Sigmoid colon (tissue), 6 donors: ENCODE measurements at regions not wholly inside any gene's neighbourhood (a gene's known extent, or its start where the extent isn't known, plus 50 kb on each side); places are given as distances from the start of the nearest gene placed in this dataset.

Experiments
- DNase-seq: peaks from one replicate; pipeline ENCODE4 v3.0.0-alpha.2; 2019
- H3K27ac ChIP-seq, 4 donors: fragments of 200-600 bp; sonication (generic); one replicate each; pipeline ENCODE4 v1.5.1; 2016 to 2019; ENCODE audit warnings: mild to moderate bottlenecking in 1 of 4
- H3K27me3 ChIP-seq, 3 donors: fragments of 200-600 bp; sonication (generic); one replicate each; pipeline ENCODE4 v1.5.1; 2019; ENCODE audit warnings: mild to moderate bottlenecking in 1 of 3
- H3K36me3 ChIP-seq, 4 donors: fragments of 200-600 bp; sonication (generic); one replicate each; pipeline ENCODE4 v1.5.1; 2016 to 2019
- H3K4me1 ChIP-seq, 4 donors: fragments of 200-600 bp; sonication (generic); one replicate each; pipeline ENCODE4 v1.5.1; 2017 to 2019
- H3K4me3 ChIP-seq, 4 donors: fragments of 200-600 bp; sonication (generic); one replicate each; pipeline ENCODE4 v1.5.1; 2017 to 2019; ENCODE audit warnings: mild to moderate bottlenecking in 2 of 4, moderate library complexity in 1 of 4
- H3K9me3 ChIP-seq, 4 donors: fragments of 200-600 bp in 3 of 4; sonication (generic) in 3 of 4; one replicate each; pipeline versions ENCODE4 v1.5.1 to v1.6.1; 2013 to 2019
- EP300 ChIP-seq, 4 donors: sonication (generic); formaldehyde crosslinking; IDR thresholded peaks; one replicate each; pipeline ENCODE4 v1.6.1; 2017; ENCODE audit warnings: antibody characterized with exemption in 4 of 4
- POLR2A ChIP-seq, 2 donors: fragments of 450-650 bp; IDR thresholded peaks; one replicate each; pipeline ENCODE4 v1.6.1; 2016; ENCODE audit warnings: antibody characterized with exemption in 2 of 2, mild to moderate bottlenecking in 2 of 2, moderate library complexity in 2 of 2
- POLR2AphosphoS5 ChIP-seq, 4 donors: sonication (generic); formaldehyde crosslinking; IDR thresholded peaks; one replicate each; pipeline ENCODE4 v1.6.1; 2017; ENCODE audit warnings: antibody characterized with exemption in 4 of 4
- WGBS, 2 donors: extraction: QIAGEN DNeasy Blood & Tissue Kit; methylation state at CpG; one replicate each; pipeline ENCODE4 v1.1.7; 2013; 5-methylcytosine and 5-hydroxymethylcytosine counted together
- intact Hi-C: fragments of 100-400 bp; cut with DNase I; formaldehyde crosslinking; loops from one replicate; pipeline ENCODE4 v1.15.1; 2023
- TF ChIP-seq, protein P1 (sequence below), 4 experiments: fragments of 450-650 bp in 3 of 4; fragments of 200-600 bp in 1 of 4; IDR thresholded peaks; one replicate each; pipeline ENCODE4 v1.5.1; 2016 to 2019; ENCODE audit warnings: antibody characterized with exemption in 4 of 4, mild to moderate bottlenecking in 3 of 4, moderate library complexity in 2 of 4
- donor health status: healthy with polysubstance abuse.
- donor health status: healthy.

GRCh38 chr4:179662522-179662921, 2220.3 kb upstream of the AGA start:
- no peaks in the 10 kb centered on the region for H3K4me1 ChIP-seq
- no peak for DNase-seq
- peaks cover 0 to 3% (median 0%) of the 10 kb centered on the region in 4 donors for H3K9me3 ChIP-seq
- H3K36me3 ChIP-seq = no peaks in the 10 kb centered on the region
- no peaks in the 10 kb centered on the region for H3K27me3 ChIP-seq
- TF ChIP-seq, protein P1, sequence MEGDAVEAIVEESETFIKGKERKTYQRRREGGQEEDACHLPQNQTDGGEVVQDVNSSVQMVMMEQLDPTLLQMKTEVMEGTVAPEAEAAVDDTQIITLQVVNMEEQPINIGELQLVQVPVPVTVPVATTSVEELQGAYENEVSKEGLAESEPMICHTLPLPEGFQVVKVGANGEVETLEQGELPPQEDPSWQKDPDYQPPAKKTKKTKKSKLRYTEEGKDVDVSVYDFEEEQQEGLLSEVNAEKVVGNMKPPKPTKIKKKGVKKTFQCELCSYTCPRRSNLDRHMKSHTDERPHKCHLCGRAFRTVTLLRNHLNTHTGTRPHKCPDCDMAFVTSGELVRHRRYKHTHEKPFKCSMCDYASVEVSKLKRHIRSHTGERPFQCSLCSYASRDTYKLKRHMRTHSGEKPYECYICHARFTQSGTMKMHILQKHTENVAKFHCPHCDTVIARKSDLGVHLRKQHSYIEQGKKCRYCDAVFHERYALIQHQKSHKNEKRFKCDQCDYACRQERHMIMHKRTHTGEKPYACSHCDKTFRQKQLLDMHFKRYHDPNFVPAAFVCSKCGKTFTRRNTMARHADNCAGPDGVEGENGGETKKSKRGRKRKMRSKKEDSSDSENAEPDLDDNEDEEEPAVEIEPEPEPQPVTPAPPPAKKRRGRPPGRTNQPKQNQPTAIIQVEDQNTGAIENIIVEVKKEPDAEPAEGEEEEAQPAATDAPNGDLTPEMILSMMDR (IDR thresholded peaks at IDR 0.05) = no peak
- TF ChIP-seq EP300 (IDR thresholded peaks at IDR 0.05) (no peak), POLR2AphosphoS5 (IDR thresholded peaks at IDR 0.05) (no peak), POLR2A (IDR thresholded peaks at IDR 0.05) (no peak)
- H3K4me3 ChIP-seq = no peak overlapping the region
- H3K27ac ChIP-seq = no peak overlapping the region
- intact Hi-C loops = no loop called here

DNA sequence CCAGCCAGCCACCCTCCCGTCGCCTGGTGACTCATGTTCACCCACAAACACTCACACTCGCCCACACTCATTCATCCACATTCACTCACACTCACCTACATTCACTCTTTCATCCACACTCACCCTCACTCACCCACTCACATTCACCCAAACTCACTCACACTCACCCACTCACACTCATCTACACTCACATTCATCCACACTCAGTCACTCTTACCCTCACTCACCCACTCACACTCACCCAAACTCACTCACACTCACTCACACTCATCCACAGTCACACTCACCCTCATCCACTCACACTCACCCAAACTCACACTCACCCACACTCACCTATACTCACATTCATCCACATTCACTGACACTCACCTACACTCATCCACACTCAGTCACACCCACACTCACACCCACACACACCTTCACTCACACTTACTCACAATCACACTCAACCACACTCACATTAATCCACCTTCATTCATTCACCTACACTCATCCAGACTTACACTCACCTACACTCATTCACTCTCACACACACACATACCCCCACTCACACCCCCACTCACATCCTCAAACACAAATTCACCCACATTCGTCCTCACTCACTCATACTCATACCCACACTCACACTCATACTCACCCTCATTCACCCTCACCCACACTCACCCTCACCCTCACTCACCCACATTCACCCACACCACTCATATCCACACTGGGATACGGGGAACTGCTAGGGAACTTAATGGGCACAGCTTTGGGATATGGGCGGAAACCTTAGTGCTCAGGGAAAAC, 2221.6 kb upstream of the AGA start:
- Histone ChIP-seq H3K9me3 (peaks cover 0 to 3% (median 0%) of the 10 kb centered on the region in 4 donors), H3K4me3 (no peak overlapping the region), H3K27me3 (no peaks in the 10 kb centered on the region), H3K4me1 (no peaks in the 10 kb centered on the region), H3K27ac (no peak overlapping the region), H3K36me3 (no peaks in the 10 kb centered on the region)
- TF ChIP-seq, protein P1 (IDR thresholded peaks at IDR 0.05) = no peak
- no peak for TF ChIP-seq EP300 (IDR thresholded peaks at IDR 0.05)
- no peak for TF ChIP-seq POLR2AphosphoS5 (IDR thresholded peaks at IDR 0.05)
- TF ChIP-seq POLR2A (IDR thresholded peaks at IDR 0.05) = no peak
- WGBS, 2 donors = 88 to 94% methylated on average over 6 of the region's 6 CpGs
- no peak for DNase-seq
- intact Hi-C loops = no loop called here

DNA sequence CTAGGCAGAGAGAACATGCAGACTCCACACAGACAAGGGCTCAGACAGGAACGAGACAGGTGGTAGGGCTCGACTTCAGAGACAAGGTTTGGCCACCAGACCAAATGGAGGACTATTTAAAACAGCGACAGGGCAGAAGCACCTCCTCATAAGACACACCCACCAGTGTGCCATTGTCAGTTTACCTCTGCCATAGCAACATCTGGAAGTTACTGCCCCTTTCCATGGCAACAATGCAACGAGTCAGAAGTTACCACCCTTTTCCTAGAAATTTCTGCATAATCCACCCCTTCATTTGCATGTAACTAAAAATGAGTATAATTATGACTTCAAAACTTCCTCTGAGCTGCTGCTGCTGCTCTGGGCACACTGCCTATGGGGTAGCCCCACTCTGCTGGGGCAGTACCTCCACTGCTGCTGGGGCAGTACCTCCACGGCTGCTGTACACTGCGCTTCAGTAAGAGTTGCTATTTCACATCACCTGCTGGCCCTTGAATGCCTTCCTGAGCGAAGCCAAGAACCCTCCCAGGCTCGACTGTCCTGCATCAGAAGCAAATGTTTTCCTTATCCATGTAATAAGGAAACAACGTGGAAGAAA, 2222.3 kb upstream of the AGA start:
- WGBS, 2 donors = 84% methylated on average over 9 of the region's 9 CpGs
- H3K27me3 ChIP-seq = no peaks in the 10 kb centered on the region
- no peaks in the 10 kb centered on the region for H3K36me3 ChIP-seq
- H3K27ac ChIP-seq = no peak overlapping the region
- intact Hi-C loops = no loop called here
- H3K4me1 ChIP-seq = no peaks in the 10 kb centered on the region
- H3K4me3 ChIP-seq = no peak overlapping the region
- DNase-seq = no peak
- H3K9me3 ChIP-seq = peaks cover 0 to 3% (median 0%) of the 10 kb centered on the region in 4 donors
- TF ChIP-seq POLR2A (IDR thresholded peaks at IDR 0.05) (no peak), POLR2AphosphoS5 (IDR thresholded peaks at IDR 0.05) (no peak), EP300 (IDR thresholded peaks at IDR 0.05) (no peak)
- TF ChIP-seq, protein P1 (IDR thresholded peaks at IDR 0.05) = no peak

DNA sequence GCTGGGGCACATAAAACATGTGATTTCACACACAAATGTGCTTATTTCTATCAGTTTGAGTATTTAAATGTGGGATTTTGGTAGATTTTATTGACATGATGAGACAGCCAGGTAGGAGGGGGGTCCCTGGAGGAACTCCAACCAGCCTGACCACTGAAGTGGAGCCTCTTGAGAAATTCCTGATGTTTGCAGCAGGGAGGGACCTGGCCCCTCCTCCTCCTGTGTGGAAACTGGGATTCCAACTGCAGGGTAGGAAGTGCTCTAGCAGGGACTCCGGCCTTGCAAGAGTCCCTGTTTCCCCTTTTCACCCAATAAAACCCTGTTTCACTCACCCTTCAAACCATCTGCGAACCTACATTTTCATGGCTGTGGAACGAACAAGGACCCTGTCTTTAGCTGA, 2224.0 kb upstream of the AGA start:
- no peaks in the 10 kb centered on the region for H3K27me3 ChIP-seq
- no peak overlapping the region for H3K27ac ChIP-seq
- TF ChIP-seq POLR2A (IDR thresholded peaks at IDR 0.05) (no peak), POLR2AphosphoS5 (IDR thresholded peaks at IDR 0.05) (no peak), EP300 (IDR thresholded peaks at IDR 0.05) (no peak)
- TF ChIP-seq, protein P1 (IDR thresholded peaks at IDR 0.05) = no peak
- H3K4me3 ChIP-seq = no peak overlapping the region
- H3K36me3 ChIP-seq = no peaks in the 10 kb centered on the region
- H3K9me3 ChIP-seq = peaks cover 0 to 3% (median 0%) of the 10 kb centered on the region in 4 donors
- intact Hi-C loops = no loop called here
- no peak for DNase-seq
- no peaks in the 10 kb centered on the region for H3K4me1 ChIP-seq
- WGBS, 2 donors = 62 to 67% methylated on average over 3 of the region's 3 CpGs
